ENCODE measurements at regions not wholly inside any gene's neighbourhood (a gene's known extent, or its start where the extent isn't known, plus 50 kb on each side); places are given as distances from the start of the nearest gene placed in this dataset.

DNA sequence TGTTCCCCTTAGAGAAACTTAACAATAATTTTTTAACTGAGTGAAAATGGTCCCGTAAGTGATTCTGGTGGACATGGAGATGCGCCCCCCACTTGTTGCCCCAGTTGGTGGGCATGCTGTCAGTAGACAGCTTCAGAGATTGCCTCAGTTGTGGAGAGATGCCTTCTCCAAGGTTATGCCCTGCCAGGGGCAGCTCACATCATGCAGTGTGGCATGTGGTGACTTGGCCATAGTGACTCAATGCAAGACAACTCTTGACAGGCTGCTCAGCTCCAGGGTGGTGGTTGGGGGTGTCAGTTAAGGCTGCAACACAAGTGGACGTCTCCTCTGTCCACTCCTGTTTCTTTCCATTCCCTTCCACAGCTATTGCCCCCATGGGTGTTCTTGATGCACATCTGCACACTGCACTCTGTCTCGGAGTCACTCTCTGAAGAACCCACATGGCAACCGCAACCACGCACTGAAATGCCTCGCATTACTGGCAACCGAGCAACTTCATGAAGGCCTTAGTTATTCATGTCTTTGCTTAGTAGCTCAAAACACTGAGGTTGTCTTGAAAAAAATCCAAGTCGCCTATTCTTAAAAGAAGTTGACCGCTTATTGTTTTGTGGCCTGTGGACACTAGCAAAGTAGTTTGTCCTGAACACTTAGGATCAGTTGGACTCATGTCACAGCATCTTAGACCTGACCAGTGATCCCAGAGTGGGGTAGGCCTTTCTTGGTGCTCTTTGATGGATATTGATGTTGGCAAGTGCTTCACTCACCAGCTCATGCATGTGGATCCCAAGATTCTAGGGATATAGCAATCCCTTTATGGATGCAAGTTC, 54.8 kb upstream of the USP1 start:
- Histone ChIP-seq H3K4me1 (peaks cover 27% of the 10 kb centered on the region), H3K27ac (no peak overlapping the region), H3K4me3 (no peak overlapping the region), H3K27me3 (no peaks in the 10 kb centered on the region), H3K36me3 (replicated peaks in 1 of 2; ENCODE audit: insufficient read depth in 1 of 2, low read depth in 2 of 2) (no peaks in the 10 kb centered on the region), H3K9me3 (no peaks in the 10 kb centered on the region)
- ATAC-seq (no peak), DNase-seq (no peak)
- 97 to 98% methylated on average over 9 to 10 of the region's 10 CpGs for WGBS, 2 donors
- TF ChIP-seq, protein P1, sequence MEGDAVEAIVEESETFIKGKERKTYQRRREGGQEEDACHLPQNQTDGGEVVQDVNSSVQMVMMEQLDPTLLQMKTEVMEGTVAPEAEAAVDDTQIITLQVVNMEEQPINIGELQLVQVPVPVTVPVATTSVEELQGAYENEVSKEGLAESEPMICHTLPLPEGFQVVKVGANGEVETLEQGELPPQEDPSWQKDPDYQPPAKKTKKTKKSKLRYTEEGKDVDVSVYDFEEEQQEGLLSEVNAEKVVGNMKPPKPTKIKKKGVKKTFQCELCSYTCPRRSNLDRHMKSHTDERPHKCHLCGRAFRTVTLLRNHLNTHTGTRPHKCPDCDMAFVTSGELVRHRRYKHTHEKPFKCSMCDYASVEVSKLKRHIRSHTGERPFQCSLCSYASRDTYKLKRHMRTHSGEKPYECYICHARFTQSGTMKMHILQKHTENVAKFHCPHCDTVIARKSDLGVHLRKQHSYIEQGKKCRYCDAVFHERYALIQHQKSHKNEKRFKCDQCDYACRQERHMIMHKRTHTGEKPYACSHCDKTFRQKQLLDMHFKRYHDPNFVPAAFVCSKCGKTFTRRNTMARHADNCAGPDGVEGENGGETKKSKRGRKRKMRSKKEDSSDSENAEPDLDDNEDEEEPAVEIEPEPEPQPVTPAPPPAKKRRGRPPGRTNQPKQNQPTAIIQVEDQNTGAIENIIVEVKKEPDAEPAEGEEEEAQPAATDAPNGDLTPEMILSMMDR (IDR thresholded peaks at IDR 0.05) = no peak
- TF ChIP-seq POLR2A (IDR thresholded peaks at IDR 0.05) = no peak
- intact Hi-C loops (cut with DNase I) = no loop called here

DNA sequence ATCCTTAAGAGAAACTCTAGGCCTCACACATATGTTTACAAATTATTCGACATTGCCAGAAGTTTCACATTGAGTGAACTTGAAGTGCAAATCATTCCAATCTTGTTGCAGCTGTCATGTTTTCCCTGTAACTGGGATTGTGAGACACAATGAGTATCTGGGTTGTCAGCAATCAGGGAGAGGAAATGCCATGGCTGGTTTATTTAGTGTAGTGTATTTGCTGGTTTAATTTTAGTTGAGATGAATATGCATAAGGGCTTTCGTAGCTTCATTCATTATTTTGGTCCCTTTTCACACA, 54.2 kb upstream of the USP1 start:
- Histone ChIP-seq H3K4me3 (no peak overlapping the region), H3K9me3 (no peaks in the 10 kb centered on the region), H3K4me1 (peaks cover 33% of the 10 kb centered on the region), H3K27ac (no peak overlapping the region), H3K27me3 (no peaks in the 10 kb centered on the region), H3K36me3 (replicated peaks in 1 of 2; ENCODE audit: insufficient read depth in 1 of 2, low read depth in 2 of 2) (no peaks in the 10 kb centered on the region)
- intact Hi-C loops (cut with DNase I) = no loop called here
- TF ChIP-seq, protein P1 (IDR thresholded peaks at IDR 0.05) = no peak
- TF ChIP-seq POLR2A (IDR thresholded peaks at IDR 0.05) = no peak
- 62 to 73% methylated on average over 2 of the region's 2 CpGs for WGBS, 2 donors
- ATAC-seq (no peak), DNase-seq (no peak)

DNA sequence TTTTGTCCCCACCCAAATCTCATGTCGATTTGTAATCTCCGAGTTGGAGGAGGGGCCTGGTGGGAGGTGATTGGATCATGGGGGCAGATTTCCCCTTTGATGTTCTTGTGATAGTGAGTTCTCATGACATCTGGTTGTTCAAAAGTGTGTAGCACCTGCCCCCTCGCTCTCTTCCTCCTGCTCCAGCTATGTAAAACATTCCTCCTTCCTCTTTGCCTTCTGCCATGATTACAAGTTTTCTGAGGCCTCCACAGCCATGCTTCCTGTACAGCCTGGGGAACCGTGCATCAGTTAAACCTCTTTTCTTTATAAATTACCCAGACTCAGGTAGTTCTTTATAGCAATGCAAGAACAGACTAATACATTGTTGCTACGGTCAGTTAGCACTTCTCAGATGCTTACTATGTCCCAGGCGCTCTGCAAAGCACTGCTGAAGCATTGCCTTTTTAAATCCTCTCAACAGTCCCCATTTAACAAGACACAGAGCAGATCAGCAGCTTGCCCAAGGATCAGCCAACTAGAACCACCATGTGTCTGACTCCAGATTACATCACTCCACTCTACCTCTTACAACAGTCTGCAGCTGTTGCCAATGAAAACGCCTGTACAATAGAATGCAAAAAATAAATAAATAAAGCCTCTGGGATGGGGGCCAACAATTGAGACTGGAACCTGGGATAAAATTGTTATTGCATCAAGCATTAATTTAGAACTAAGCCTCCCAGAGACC, 52.4 kb upstream of the USP1 start:
- H3K9me3 ChIP-seq = no peaks in the 10 kb centered on the region
- DNase-seq (peak; percentile 22 to 66 (median 48)), ATAC-seq (peak; percentile 84)
- no peaks in the 10 kb centered on the region for H3K27me3 ChIP-seq
- H3K36me3 ChIP-seq (replicated peaks in 1 of 2; ENCODE audit: insufficient read depth in 1 of 2, low read depth in 2 of 2) = no peaks in the 10 kb centered on the region
- intact Hi-C loops (cut with DNase I) = no loop called here
- no peak for TF ChIP-seq POLR2A (IDR thresholded peaks at IDR 0.05)
- TF ChIP-seq, protein P1 (IDR thresholded peaks at IDR 0.05) = no peak
- no peak overlapping the region for H3K4me3 ChIP-seq
- H3K27ac ChIP-seq = peak overlapping the region in 1 of 4 donors; percentile 29
- 58 to 62% methylated on average over 7 of the region's 7 CpGs for WGBS, 2 donors
- H3K4me1 ChIP-seq = peaks cover 33% of the 10 kb centered on the region

DNA sequence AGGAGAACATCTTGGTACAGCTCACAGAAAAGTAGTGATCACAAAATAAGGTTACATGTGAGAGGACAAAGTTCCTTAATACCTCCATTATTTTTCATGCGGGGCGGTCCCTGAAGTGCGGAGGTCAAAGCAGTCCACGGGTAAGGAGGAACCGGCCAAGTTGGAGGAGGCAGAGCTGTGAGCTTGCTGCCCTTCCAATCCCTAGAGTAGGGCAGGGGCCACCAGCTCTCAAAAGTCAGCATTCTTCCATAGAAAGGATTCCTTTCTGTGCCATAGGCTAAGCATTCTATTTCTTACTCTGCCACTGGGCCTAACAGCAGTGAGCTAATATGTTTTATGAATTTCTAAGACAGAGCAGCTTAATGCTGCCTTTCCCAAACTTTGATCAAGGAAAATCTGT, 50.9 kb upstream of the USP1 start:
- no peaks in the 10 kb centered on the region for H3K36me3 ChIP-seq (replicated peaks in 1 of 2; ENCODE audit: insufficient read depth in 1 of 2, low read depth in 2 of 2)
- DNase-seq = no peak
- 51 to 52% methylated on average over 5 of the region's 5 CpGs for WGBS, 2 donors
- peak overlapping the region in 3 of 4 donors; percentile 50 to 70 (median 59) for H3K27ac ChIP-seq
- no peaks in the 10 kb centered on the region for H3K27me3 ChIP-seq
- TF ChIP-seq, protein P1 (IDR thresholded peaks at IDR 0.05) = no peak
- TF ChIP-seq POLR2A (IDR thresholded peaks at IDR 0.05) = no peak
- no peak overlapping the region for H3K4me3 ChIP-seq
- H3K4me1 ChIP-seq = peaks cover 33% of the 10 kb centered on the region
- no peaks in the 10 kb centered on the region for H3K9me3 ChIP-seq
- ATAC-seq = no peak
- intact Hi-C loops (cut with DNase I) = no loop called here

Data from body of pancreas (tissue), 4 donors.